K562 (cell line): ENCODE measurements at regions not wholly inside any gene's neighbourhood (a gene's known extent, or its start where the extent isn't known, plus 50 kb on each side); places are given as distances from the start of the nearest gene placed in this dataset.
A peak's percentile ranks its signal among the peaks of the same experiment; 100 is the strongest.

Experiments used
- ARNT ChIP-seq, 2 experiments: fragments of 450-650 bp; IDR thresholded peaks; 2 replicates each; pipeline ENCODE4 v1.6.1; 2016; ENCODE audit warnings: mild to moderate bottlenecking in 1 of 2
- DNMT1 ChIP-seq: fragments of 450-650 bp; IDR thresholded peaks from 2 replicates; pipeline ENCODE4 v1.6.1; 2016; ENCODE audit warnings: antibody characterized with exemption, mild to moderate bottlenecking
- E2F3 ChIP-seq: fragments of 250-450 bp; sonication (Bioruptor Pico); IDR thresholded peaks from 2 replicates; pipeline ENCODE4 v1.4.0; 2020; ENCODE audit warnings: mild to moderate bottlenecking
- MYC ChIP-seq, 2 experiments: fragments of 250-450 bp in 1 of 2; sonication (Bioruptor Pico) in 1 of 2; IDR thresholded peaks; 2 replicates each; pipeline versions ENCODE4 v1.5.1 to v1.6.1; 2012 to 2021; ENCODE audit warnings: low read depth in 2 of 2, borderline replicate concordance in 1 of 2, improper control_type of control experiment in 1 of 2, low read length in 1 of 2, mild to moderate bottlenecking in 1 of 2, moderate library complexity in 1 of 2
- NBN ChIP-seq: fragments of 450-650 bp; IDR thresholded peaks from 2 replicates; pipeline ENCODE4 v1.6.1; 2016; ENCODE audit warnings: low read depth, mild to moderate bottlenecking
- NCOA1 ChIP-seq: fragments of 450-650 bp; IDR thresholded peaks from 2 replicates; pipeline ENCODE4 v1.6.1; 2016; ENCODE audit warnings: low read depth
- SMAD4 ChIP-seq: fragments of 250-450 bp; sonication (Bioruptor Pico); conservative IDR thresholded peaks from 2 replicates; pipeline ENCODE4 v1.8.0; 2021; ENCODE audit warnings: inconsistent platforms, mild to moderate bottlenecking, moderate library complexity
- SMARCA5 ChIP-seq: fragments of 450-650 bp; IDR thresholded peaks from 2 replicates; pipeline ENCODE4 v1.6.1; 2016
- SRSF9 ChIP-seq: fragments of 200-400 bp; formaldehyde crosslinking; IDR thresholded peaks from 2 replicates; pipeline ENCODE4 v1.6.1; 2017; ENCODE audit warnings: low read depth, low read length, borderline replicate concordance
- TAF1 ChIP-seq: IDR thresholded peaks from 2 replicates; pipeline ENCODE4 v1.6.1; 2011; ENCODE audit warnings: mild to moderate bottlenecking, low read length, moderate library complexity; ENCODE audit not compliant: insufficient read depth, control insufficient read depth, severe bottlenecking; ENCODE audit errors: extremely low read depth
- TAF7 ChIP-seq: fragments of 450-650 bp; IDR thresholded peaks from 2 replicates; pipeline ENCODE4 v1.6.1; 2016; ENCODE audit warnings: missing genetic modification characterization, missing compliant biosample characterization
- TBL1XR1 ChIP-seq, 2 experiments: IDR thresholded peaks; 2 replicates each; pipeline ENCODE4 v1.6.1; 2012; ENCODE audit warnings: improper control_type of control experiment in 2 of 2, low read length in 2 of 2, mild to moderate bottlenecking in 1 of 2
- THRA ChIP-seq: fragments of 450-650 bp; IDR thresholded peaks from 2 replicates; pipeline ENCODE4 v1.6.1; 2017; ENCODE audit warnings: mild to moderate bottlenecking, moderate library complexity
- XRCC5 ChIP-seq: fragments of 200-400 bp; formaldehyde crosslinking; IDR thresholded peaks from 2 replicates; pipeline ENCODE4 v1.6.1; 2017; ENCODE audit warnings: low read depth, mild to moderate bottlenecking, low read length
- YBX1 ChIP-seq: fragments of 450-650 bp; IDR thresholded peaks from 2 replicates; pipeline ENCODE4 v1.7.1; 2016; ENCODE audit warnings: mild to moderate bottlenecking
- ZC3H11A ChIP-seq: IDR thresholded peaks from 2 replicates; pipeline ENCODE4 v1.6.1; 2012; ENCODE audit warnings: low read depth, low read length, improper control_type of control experiment
- ZNF224 ChIP-seq: sonication (generic); formaldehyde crosslinking; IDR thresholded peaks from 2 replicates; pipeline ENCODE4 v1.8.0; 2022; ENCODE audit warnings: mild to moderate bottlenecking, missing genetic modification reagents
- ZNF445 ChIP-seq: fragments of 250-450 bp; sonication (Bioruptor Pico); IDR thresholded peaks from 2 replicates; pipeline ENCODE4 v1.4.0; 2020; ENCODE audit warnings: low read depth, mild to moderate bottlenecking, moderate library complexity
- TF ChIP-seq, protein P1 (sequence below): fragments of 250-450 bp; sonication (Bioruptor Pico); IDR thresholded peaks from 2 replicates; pipeline ENCODE4 v1.9.0; 2021; ENCODE audit warnings: mild to moderate bottlenecking, inconsistent platforms
- TF ChIP-seq, protein P2 (sequence below): sonication (generic); formaldehyde crosslinking; IDR thresholded peaks from 2 replicates; pipeline ENCODE4 v1.8.1; 2023; ENCODE audit warnings: mild to moderate bottlenecking, missing genetic modification reagents
- TF ChIP-seq, protein P3 (sequence below): IDR thresholded peaks from 2 replicates; pipeline ENCODE4 v1.6.1; 2011; ENCODE audit warnings: borderline replicate concordance, low read depth, mild to moderate bottlenecking, moderate library complexity, low read length; ENCODE audit not compliant: insufficient read depth, poor library complexity, severe bottlenecking

- TF ChIP-seq, protein P1, sequence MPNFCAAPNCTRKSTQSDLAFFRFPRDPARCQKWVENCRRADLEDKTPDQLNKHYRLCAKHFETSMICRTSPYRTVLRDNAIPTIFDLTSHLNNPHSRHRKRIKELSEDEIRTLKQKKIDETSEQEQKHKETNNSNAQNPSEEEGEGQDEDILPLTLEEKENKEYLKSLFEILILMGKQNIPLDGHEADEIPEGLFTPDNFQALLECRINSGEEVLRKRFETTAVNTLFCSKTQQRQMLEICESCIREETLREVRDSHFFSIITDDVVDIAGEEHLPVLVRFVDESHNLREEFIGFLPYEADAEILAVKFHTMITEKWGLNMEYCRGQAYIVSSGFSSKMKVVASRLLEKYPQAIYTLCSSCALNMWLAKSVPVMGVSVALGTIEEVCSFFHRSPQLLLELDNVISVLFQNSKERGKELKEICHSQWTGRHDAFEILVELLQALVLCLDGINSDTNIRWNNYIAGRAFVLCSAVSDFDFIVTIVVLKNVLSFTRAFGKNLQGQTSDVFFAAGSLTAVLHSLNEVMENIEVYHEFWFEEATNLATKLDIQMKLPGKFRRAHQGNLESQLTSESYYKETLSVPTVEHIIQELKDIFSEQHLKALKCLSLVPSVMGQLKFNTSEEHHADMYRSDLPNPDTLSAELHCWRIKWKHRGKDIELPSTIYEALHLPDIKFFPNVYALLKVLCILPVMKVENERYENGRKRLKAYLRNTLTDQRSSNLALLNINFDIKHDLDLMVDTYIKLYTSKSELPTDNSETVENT (CRISPR knock-in tag), result no peak
- peak in 1 of 2 experiments; percentile 54; a peak in 1 of 4 replicates for TF ChIP-seq ARNT (IDR thresholded peaks at IDR 0.05)
- peak; percentile 83 for TF ChIP-seq MYC (IDR thresholded peaks at IDR 0.05; ENCODE audit: low read depth, low read length)
- TF ChIP-seq MYC (CRISPR knock-in tag; IDR thresholded peaks at IDR 0.05; ENCODE audit: borderline replicate concordance, low read depth), result no peak
- no peak for TF ChIP-seq E2F3 (CRISPR knock-in tag)
- no peak for TF ChIP-seq ZNF224 (CRISPR knock-in tag)
- TF ChIP-seq TBL1XR1 (IDR thresholded peaks at IDR 0.05; ENCODE audit: low read length in 2 of 2), result no peak
- no peak for TF ChIP-seq ZNF445 (CRISPR knock-in tag)
- TF ChIP-seq TAF7 (tag), result no peak
- TF ChIP-seq SMARCA5, result peak; percentile 27; the same call in 1 of the 2 replicates
- TF ChIP-seq, protein P2, sequence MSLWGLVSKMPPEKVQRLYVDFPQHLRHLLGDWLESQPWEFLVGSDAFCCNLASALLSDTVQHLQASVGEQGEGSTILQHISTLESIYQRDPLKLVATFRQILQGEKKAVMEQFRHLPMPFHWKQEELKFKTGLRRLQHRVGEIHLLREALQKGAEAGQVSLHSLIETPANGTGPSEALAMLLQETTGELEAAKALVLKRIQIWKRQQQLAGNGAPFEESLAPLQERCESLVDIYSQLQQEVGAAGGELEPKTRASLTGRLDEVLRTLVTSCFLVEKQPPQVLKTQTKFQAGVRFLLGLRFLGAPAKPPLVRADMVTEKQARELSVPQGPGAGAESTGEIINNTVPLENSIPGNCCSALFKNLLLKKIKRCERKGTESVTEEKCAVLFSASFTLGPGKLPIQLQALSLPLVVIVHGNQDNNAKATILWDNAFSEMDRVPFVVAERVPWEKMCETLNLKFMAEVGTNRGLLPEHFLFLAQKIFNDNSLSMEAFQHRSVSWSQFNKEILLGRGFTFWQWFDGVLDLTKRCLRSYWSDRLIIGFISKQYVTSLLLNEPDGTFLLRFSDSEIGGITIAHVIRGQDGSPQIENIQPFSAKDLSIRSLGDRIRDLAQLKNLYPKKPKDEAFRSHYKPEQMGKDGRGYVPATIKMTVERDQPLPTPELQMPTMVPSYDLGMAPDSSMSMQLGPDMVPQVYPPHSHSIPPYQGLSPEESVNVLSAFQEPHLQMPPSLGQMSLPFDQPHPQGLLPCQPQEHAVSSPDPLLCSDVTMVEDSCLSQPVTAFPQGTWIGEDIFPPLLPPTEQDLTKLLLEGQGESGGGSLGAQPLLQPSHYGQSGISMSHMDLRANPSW (CRISPR knock-in tag), result no peak
- TF ChIP-seq ZC3H11A, result no peak
- TF ChIP-seq DNMT1, result no peak
- TF ChIP-seq XRCC5, result no peak
- TF ChIP-seq YBX1, result no peak
- TF ChIP-seq SMAD4 (CRISPR knock-in tag), result 0 out of 2 replicates have a peak, but pooled peaks have one; percentile 4
- no peak for TF ChIP-seq NBN
- TF ChIP-seq, protein P3, sequence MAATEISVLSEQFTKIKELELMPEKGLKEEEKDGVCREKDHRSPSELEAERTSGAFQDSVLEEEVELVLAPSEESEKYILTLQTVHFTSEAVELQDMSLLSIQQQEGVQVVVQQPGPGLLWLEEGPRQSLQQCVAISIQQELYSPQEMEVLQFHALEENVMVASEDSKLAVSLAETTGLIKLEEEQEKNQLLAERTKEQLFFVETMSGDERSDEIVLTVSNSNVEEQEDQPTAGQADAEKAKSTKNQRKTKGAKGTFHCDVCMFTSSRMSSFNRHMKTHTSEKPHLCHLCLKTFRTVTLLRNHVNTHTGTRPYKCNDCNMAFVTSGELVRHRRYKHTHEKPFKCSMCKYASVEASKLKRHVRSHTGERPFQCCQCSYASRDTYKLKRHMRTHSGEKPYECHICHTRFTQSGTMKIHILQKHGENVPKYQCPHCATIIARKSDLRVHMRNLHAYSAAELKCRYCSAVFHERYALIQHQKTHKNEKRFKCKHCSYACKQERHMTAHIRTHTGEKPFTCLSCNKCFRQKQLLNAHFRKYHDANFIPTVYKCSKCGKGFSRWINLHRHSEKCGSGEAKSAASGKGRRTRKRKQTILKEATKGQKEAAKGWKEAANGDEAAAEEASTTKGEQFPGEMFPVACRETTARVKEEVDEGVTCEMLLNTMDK, result no peak
- no peak for TF ChIP-seq SRSF9
- TF ChIP-seq NCOA1, result 0 out of 2 replicates have a peak, but pooled peaks have one; percentile 13
- no peak for TF ChIP-seq TAF1
- no peak for TF ChIP-seq THRA
Observed at GRCh38 chr4:126916049-126916625, 716.6 kb upstream of the INTU start (continued).
